HepG2 (cell line): ENCODE measurements at regions not wholly inside any gene's neighbourhood (a gene's known extent, or its start where the extent isn't known, plus 50 kb on each side); places are given as distances from the start of the nearest gene placed in this dataset.

Experiments used
- ATAC-seq: fragments of 200-7000 bp; cut with Tn5 transposase; 3 replicates; pipeline ENCODE4 v1.9.1; 2020; ENCODE audit warnings: mild to moderate bottlenecking, moderate library complexity
- BruUV-seq: library from RNA; stranded (reverse); fragments of 400-500 nt; replicated peaks from 2 replicates; lab custom pipeline; 2021; lab: Mats Ljungman, UMichigan
- CTCF ChIA-PET: fragments of 300-600 bp; formaldehyde crosslinking; extraction: SDS; loops from one replicate; lab custom pipeline; 2021; ENCODE audit warnings: low total read pairs, inconsistent platforms, low intra/inter-chr PET ratio; lab: Yijun Ruan, JAX
- POLR2A ChIA-PET: fragments of 350-600 bp; sonication (Branson Sonifier 250); formaldehyde crosslinking; loops from one replicate; lab custom pipeline; 2020; ENCODE audit warnings: antibody characterized with exemption, inconsistent platforms; lab: Yijun Ruan, JAX
- DNase-seq: peaks from one replicate; pipeline ENCODE4 v3.0.0-alpha.2; 2015; ENCODE audit warnings: low spot score
- FAIRE-seq: peaks from 3 replicates; lab custom pipeline; 2011; peaks lifted over from hg19 to GRCh38; lab: Jason Lieb, UNC
- H2AFZ ChIP-seq: one replicate; pipeline ENCODE4 v1.6.1; 2011; ENCODE audit warnings: low read length, inconsistent platforms
- H3K27ac ChIP-seq: fragments of 300-600 bp; 3 replicates; pipeline ENCODE4 v1.8.0; 2011; ENCODE audit warnings: mixed run types, mild to moderate bottlenecking, mixed read lengths, low read length, inconsistent platforms; ENCODE audit not compliant: insufficient read depth; ENCODE audit errors: extremely low read length
- H3K27me3 ChIP-seq, 2 experiments: fragments of 200-600 bp in 1 of 2; 2 replicates in 1 of 2; 3 replicates in 1 of 2; pipeline versions ENCODE4 v1.6.0 to v1.8.0; 2011; ENCODE audit warnings: low read length in 2 of 2, mild to moderate bottlenecking in 2 of 2, moderate library complexity in 2 of 2, inconsistent platforms in 1 of 2; ENCODE audit not compliant: insufficient read depth in 2 of 2, control insufficient read depth in 1 of 2
- H3K36me3 ChIP-seq, 2 experiments: fragments of 200-600 bp in 1 of 2; replicated peaks in 1 of 2; 2 replicates in 1 of 2; 3 replicates in 1 of 2; pipeline versions ENCODE4 v1.5.1 to v1.8.0; 2011; ENCODE audit warnings: low read length in 2 of 2, inconsistent platforms in 1 of 2; ENCODE audit not compliant: insufficient read depth in 2 of 2, control insufficient read depth in 1 of 2
- H3K4me1 ChIP-seq: 2 replicates; pipeline ENCODE4 v1.5.1; 2012; ENCODE audit warnings: low read length, inconsistent platforms; ENCODE audit not compliant: insufficient read depth
- H3K4me2 ChIP-seq: 2 replicates; pipeline ENCODE4 v1.6.0; 2011; ENCODE audit warnings: low read depth, low read length, inconsistent platforms
- H3K4me3 ChIP-seq, 3 experiments: fragments of 200-600 bp in 1 of 3; sonication (generic), shearing (Covaris generic) in 1 of 3; replicated peaks in 1 of 3; 2 replicates each; pipeline ENCODE4 v1.5.1; 2011 to 2016; ENCODE audit warnings: low read length in 3 of 3, inconsistent platforms in 2 of 3, low read depth in 2 of 3, mild to moderate bottlenecking in 2 of 3, control low read depth in 1 of 3, mixed read lengths in 1 of 3; ENCODE audit not compliant: insufficient read depth in 1 of 3
- H3K79me2 ChIP-seq: one replicate; pipeline ENCODE4 v1.6.1; 2011; ENCODE audit warnings: low read length, inconsistent platforms; ENCODE audit not compliant: insufficient read depth
- H3K9ac ChIP-seq: 2 replicates; pipeline ENCODE4 v1.6.0; 2011; ENCODE audit warnings: mild to moderate bottlenecking, low read depth, low read length, inconsistent platforms; ENCODE audit not compliant: insufficient read depth
- H3K9me3 ChIP-seq: 2 replicates; pipeline ENCODE4 v1.5.1; 2012; ENCODE audit warnings: mild to moderate bottlenecking, low read length
- H4K20me1 ChIP-seq: 2 replicates; pipeline ENCODE4 v1.6.0; 2011; ENCODE audit warnings: inconsistent platforms, mild to moderate bottlenecking, low read length, moderate library complexity; ENCODE audit not compliant: insufficient read depth
- GMEB2 ChIP-seq: IDR thresholded peaks from 2 replicates; pipeline ENCODE4 v1.6.1; 2016; ENCODE audit warnings: missing biosample characterization, missing genetic modification reagents, low read depth
- NFRKB ChIP-seq: fragments of 450-650 bp; IDR thresholded peaks from 2 replicates; pipeline ENCODE4 v1.6.1; 2017
- PAWR ChIP-seq: sonication (generic); formaldehyde crosslinking; IDR thresholded peaks from 2 replicates; pipeline ENCODE4 v1.4.0; 2020; ENCODE audit warnings: missing genetic modification reagents, mild to moderate bottlenecking, borderline replicate concordance
- RBM22 ChIP-seq: fragments of 200-400 bp; formaldehyde crosslinking; optimal IDR thresholded peaks from 2 replicates; pipeline ENCODE3; 2017; ENCODE audit warnings: mild to moderate bottlenecking, low read length, moderate library complexity
- TARDBP ChIP-seq: sonication (generic); formaldehyde crosslinking; IDR thresholded peaks from 2 replicates; pipeline ENCODE4 v1.8.0; 2022; ENCODE audit warnings: mild to moderate bottlenecking, missing genetic modification reagents
- ZNF446 ChIP-seq: sonication (generic); formaldehyde crosslinking; IDR thresholded peaks from 2 replicates; pipeline ENCODE4 v1.5.0; 2020; ENCODE audit warnings: mild to moderate bottlenecking, missing genetic modification reagents
- WGBS: methylation state at CpG from one replicate; pipeline ENCODE4 v1.1.6; 2017; ENCODE audit warnings: low lambda C conversion rate; 5-methylcytosine and 5-hydroxymethylcytosine counted together
- in situ Hi-C: cut with HindIII; loops from 2 replicates; pipeline ENCODE4 v1.10.0; 2017; ENCODE audit warnings: low pct_unique_long_range_greater_than_20kb; ENCODE audit not compliant: extremely low pct_ligation_motif_present
- intact Hi-C: fragments of 100-400 bp; cut with micrococcal nuclease; formaldehyde crosslinking; loops from one replicate; pipeline ENCODE4 v1.10.0; 2022; ENCODE audit not compliant: unreplicated experiment

- no peaks in the 10 kb centered on the region for H3K79me2 ChIP-seq
- BruUV-seq, result no TSS peak
- no peaks in the 10 kb centered on the region for H3K27me3 ChIP-seq
- FAIRE-seq, result no peak
- POLR2A ChIA-PET, result no interaction called here
- no peaks in the 10 kb centered on the region for H3K9me3 ChIP-seq
- no peak overlapping the region for H3K27ac ChIP-seq
- no peaks in the 10 kb centered on the region for H3K36me3 ChIP-seq
- no peak overlapping the region for H3K9ac ChIP-seq
- H3K4me3 ChIP-seq, result no peak overlapping the region
- no peak overlapping the region for H3K4me2 ChIP-seq
- intact Hi-C loops, result loop anchor here (10.0 kb wide), 2 partner anchors 389 to 861 kb away; no protein-coding TSS in a partner anchor
- no peaks in the 10 kb centered on the region for H3K4me1 ChIP-seq
- no peak overlapping the region for H2AFZ ChIP-seq
- H4K20me1 ChIP-seq, result no peaks in the 10 kb centered on the region
- in situ Hi-C loops, result no loop called here
- CTCF ChIA-PET, result no interaction called here
- no peak for DNase-seq
- ATAC-seq, result no peak
- TF ChIP-seq ZNF446 (CRISPR knock-in tag), result no peak
- no peak for TF ChIP-seq GMEB2
Measured at GRCh38 chr6:80603679-80604078, 497.2 kb downstream of the BCKDHB start.

GRCh38 chr6:80594461-80594860 lies 488.0 kb downstream of the BCKDHB start:
- Histone ChIP-seq H2AFZ (no peak overlapping the region), H3K36me3 (no peaks in the 10 kb centered on the region), H3K79me2 (no peaks in the 10 kb centered on the region), H3K4me2 (no peak overlapping the region), H4K20me1 (no peaks in the 10 kb centered on the region), H3K9me3 (no peaks in the 10 kb centered on the region), H3K4me1 (no peaks in the 10 kb centered on the region), H3K27me3 (no peaks in the 10 kb centered on the region), H3K9ac (no peak overlapping the region), H3K27ac (no peak overlapping the region), H3K4me3 (no peak overlapping the region)
- DNase-seq, result no peak
- intact Hi-C loops, result no loop called here
- FAIRE-seq, result no peak
- no TSS peak for BruUV-seq
- ChIA-PET POLR2A (no interaction called here), CTCF (no interaction called here)
- no peak for TF ChIP-seq RBM22
- TF ChIP-seq PAWR, result no peak
- TF ChIP-seq NFRKB, result no peak
- TF ChIP-seq TARDBP (CRISPR knock-in tag), result no peak
- in situ Hi-C loops, result no loop called here
- no peak for ATAC-seq
- WGBS, result 24% methylated on average over 4 of the region's 4 CpGs
